IMR-90 (cell line): ENCODE measurements at regions not wholly inside any gene's neighbourhood (a gene's known extent, or its start where the extent isn't known, plus 50 kb on each side); places are given as distances from the start of the nearest gene placed in this dataset.

Source experiments
- CTCF ChIP-seq: conservative IDR thresholded peaks from 2 replicates; pipeline ENCODE4 v1.5.1; 2012; ENCODE audit warnings: mild to moderate bottlenecking, low read depth, low read length, improper control_type of control experiment
- POLR2A ChIP-seq: IDR thresholded peaks from 2 replicates; pipeline ENCODE4 v1.6.1; 2012; ENCODE audit warnings: mild to moderate bottlenecking, low read depth, low read length

- no peak for TF ChIP-seq CTCF
- TF ChIP-seq POLR2A = no peak
These were observed 1367.2 kb upstream of the CELF4 start for GRCh38 chr18:38932752-38933151.
